ENCODE measurements at regions not wholly inside any gene's neighbourhood (a gene's known extent, or its start where the extent isn't known, plus 50 kb on each side); places are given as distances from the start of the nearest gene placed in this dataset.
"Not testable (repeated sequence)": the region's sequence is repeated elsewhere in the genome, so short reads cannot be mapped to it uniquely, and the experiment has no call there.

DNA sequence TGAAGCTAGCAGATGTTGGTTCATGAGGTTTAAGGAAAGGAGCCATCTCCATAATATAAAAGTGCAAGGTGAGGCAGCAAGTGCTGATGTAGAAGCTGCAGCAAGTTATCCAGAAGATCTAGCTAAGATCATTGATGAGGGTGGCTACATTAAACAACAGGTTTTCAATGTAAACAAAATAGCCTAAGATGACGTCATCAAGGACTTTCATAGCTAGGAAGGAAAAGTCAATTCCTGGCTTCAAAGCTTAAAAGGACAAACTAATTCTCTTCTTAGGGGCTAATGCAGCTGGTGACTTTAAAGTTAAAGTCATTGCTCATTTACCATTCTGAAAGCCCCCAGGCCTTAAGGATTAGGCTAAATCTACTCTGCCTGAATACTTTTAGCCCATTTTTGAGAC lies 141.9 kb downstream of the MID1IP1 start:
- DNase-seq: no peak

DNA sequence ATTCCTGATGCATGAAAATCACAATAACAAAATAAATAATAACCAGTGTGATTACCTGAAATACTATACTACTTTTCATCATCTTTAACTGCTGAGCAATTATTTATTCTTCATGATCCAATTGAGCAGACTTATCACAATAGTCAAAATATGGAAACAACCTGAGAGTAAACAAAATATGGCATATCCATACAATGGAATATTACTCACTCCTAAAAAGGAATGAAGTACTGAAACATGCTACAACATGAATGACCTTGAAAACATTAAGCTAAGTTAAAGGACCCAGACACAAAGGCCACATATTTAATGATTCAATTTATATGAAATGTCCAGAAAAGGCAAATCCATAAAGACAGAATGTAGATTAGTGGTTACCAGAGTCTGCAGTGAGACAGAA lies 146.8 kb downstream of the MID1IP1 start:
- DNase-seq: no peak

DNA sequence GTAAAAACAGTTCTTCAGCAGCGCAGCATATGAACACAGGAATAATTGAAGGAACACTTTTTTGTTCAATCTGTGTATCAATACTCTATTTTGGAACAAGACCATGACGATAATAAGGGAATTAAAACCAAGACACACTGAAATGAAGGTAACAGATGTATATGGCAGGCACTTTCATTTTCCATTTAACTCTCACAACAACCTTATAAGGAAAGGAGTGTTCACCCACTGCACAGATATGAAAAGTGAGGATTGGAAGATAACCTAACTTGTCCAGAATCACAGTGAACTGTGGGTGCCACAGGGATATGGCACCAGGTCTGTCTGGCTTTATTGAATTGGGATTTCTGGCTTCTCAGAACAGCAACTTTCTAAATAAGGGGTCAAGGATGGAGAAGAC lies 153.3 kb downstream of the MID1IP1 start:
- DNase-seq: no peak

- DNase-seq: no peak
Observed at GRCh38 chrX:38959736-38960135, 158.5 kb downstream of the MID1IP1 start.

- no peak for DNase-seq
Observed at GRCh38 chrX:38960137-38960536, 158.9 kb downstream of the MID1IP1 start.

GRCh38 chrX:38961936-38962335 lies 160.7 kb downstream of the MID1IP1 start:
- no peak for DNase-seq

DNA sequence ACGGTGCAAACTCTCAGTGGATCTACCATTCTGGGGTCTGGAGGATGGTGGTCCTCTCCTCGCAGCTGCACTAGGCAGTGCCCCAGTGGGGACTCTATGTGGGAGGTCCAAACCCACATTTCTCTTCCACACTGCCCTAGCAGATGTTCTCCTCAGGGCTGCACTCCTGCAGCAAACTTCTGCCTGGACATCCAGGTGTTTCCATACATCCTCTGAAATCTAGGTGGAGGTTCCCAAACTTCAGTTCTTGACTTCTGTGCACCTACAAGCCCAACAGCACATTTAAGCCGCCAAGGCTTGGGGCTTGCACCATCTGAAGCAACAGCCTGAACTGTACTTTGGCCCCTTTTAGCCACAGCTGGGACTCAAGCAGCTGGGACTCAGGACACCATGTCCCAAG lies 162.0 kb downstream of the MID1IP1 start:
- not testable (repeated sequence) for DNase-seq

GRCh38 chrX:38965888-38966287 lies 164.6 kb downstream of the MID1IP1 start:
- no peak for DNase-seq

- DNase-seq: no peak
Observed at GRCh38 chrX:38968344-38969216, 167.3 kb downstream of the MID1IP1 start.

- no peak for DNase-seq
Observed at GRCh38 chrX:38970074-38970473, 168.8 kb downstream of the MID1IP1 start.

GRCh38 chrX:38970845-38971244 lies 169.6 kb downstream of the MID1IP1 start:
- DNase-seq: no peak

- peak; percentile 75 for DNase-seq
Observed at GRCh38 chrX:38973322-38973721, 172.1 kb downstream of the MID1IP1 start.

GRCh38 chrX:38974542-38974941 lies 173.3 kb downstream of the MID1IP1 start:
- no peak for DNase-seq

DNA sequence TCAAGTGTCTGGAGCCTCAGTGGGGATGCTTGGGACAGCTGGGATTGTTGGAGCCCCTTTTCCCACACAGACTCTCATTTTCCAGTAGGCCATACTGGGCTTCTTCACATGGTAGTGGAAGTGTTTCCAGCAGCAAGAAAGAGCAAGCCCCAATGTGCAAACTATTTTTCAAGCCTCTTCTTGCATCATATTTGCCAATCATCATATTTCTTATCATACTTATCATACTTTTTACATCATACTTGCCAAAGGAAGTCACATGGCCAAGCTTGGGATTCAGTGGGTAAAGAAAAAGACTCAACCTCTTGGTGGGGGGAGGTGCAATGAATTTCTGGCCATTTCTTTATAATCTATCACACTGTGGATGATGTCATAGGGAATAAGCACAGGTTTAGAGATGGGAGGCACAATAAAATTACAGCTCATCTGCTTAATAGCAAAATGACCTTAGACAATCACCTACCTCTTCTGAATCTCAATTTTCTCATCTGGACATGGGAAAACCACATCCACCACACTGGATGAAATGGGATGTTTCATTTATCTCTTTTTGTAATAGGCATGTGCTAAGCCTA lies 174.2 kb downstream of the MID1IP1 start:
- DNase-seq: no peak

GRCh38 chrX:38982370-38982769 lies 181.1 kb downstream of the MID1IP1 start:
- no peak for DNase-seq

- DNase-seq: no peak
Observed at GRCh38 chrX:38982843-38983242, 181.6 kb downstream of the MID1IP1 start.

DNA sequence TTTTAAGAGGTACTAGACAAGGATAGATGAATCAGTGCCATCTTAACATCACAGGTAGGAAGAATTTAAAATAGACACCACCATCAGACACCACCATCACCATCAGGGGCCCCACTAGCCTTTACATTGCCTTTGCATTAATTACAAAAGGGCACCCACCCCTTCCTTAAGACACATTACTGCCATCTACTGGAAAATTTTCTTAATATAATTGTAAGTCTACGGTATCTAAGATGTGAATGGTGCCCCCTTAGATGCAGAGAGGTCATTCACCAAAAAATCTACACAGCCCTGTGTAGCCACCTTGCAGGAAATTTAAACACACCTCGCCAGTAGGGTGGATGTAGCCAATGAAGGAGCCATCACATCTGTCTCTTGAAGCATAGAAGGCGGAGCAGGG lies 184.1 kb downstream of the MID1IP1 start:
- no peak for DNase-seq

DNA sequence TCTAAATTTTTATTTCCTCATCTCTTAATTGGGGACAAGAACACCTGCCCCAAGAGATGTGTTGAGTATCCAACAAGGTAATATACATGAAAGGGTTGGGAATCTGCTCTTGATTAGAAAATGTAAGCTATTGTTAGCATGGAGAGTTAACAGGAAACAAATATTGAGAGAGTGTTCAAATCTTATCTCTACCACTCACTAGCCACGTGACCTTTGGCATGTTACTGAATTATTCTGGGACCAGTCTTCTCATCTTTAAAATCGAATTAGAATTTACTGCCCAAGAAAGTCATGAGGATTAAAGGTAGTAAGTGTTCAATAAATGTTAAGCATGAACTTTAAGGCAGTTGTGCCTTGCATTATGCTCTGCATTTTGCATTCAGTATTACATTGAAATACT lies 184.7 kb downstream of the MID1IP1 start:
- no peak for DNase-seq

GRCh38 chrX:38986586-38986985 lies 185.3 kb downstream of the MID1IP1 start:
- DNase-seq: no peak

DNA sequence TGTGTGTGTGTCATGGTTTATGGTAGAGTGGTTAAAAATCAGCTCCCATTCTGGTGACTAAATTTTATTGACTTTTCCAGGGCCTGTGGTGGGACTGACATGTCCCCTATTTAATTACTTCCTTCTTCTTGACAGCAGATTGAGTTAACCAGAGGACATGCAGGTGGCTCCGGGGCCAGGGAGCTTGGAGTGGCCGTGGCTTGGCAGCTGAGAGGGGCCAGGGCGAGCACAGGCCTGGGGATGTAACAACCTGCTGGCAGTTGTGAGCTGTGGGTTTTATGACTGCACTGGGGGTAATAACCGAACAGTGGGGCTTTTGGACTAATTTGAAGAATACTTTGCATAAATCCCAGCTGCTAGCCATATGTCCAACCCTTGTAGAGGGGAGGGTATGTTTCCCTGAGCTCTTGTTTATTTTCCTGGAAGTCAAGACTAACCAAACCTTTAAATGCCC lies 186.0 kb downstream of the MID1IP1 start:
- no peak for DNase-seq

DNA sequence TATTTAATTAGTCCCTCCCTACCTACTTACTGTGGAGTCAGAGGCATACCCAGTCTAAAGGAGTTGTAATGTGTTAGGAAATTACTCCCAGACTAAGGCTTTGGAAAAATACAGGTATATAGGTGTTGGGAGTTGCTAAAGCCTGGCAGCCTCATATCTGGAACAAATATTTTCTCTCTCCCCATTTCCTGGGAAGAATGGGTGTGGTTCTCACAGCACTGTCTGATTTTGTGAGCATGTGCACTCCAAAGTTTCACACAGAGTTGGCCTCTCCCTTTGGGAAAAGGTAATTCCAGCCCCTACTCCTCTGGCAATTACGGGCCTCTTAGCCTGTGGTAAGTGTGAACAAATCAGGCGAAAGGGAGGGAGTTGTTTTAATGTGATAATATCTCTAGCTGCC lies 187.0 kb downstream of the MID1IP1 start:
- DNase-seq: no peak

- no peak for DNase-seq
Observed at GRCh38 chrX:38989076-38989475, 187.8 kb downstream of the MID1IP1 start.

- DNase-seq: peak; percentile 60
Observed at GRCh38 chrX:38991656-38992440, 190.6 kb downstream of the MID1IP1 start.
